Mesendoderm (in vitro differentiated cells): ENCODE measurements at regions not wholly inside any gene's neighbourhood (a gene's known extent, or its start where the extent isn't known, plus 50 kb on each side); places are given as distances from the start of the nearest gene placed in this dataset.

ENCODE experiments used
- DNase-seq: peaks from one replicate; pipeline ENCODE4 v3.0.0; 2013
- H2AK5ac ChIP-seq: 2 replicates; pipeline ENCODE4 v1.6.1; 2013; ENCODE audit warnings: low read length, inconsistent platforms
- H2BK120ac ChIP-seq: 2 replicates; pipeline ENCODE4 v1.6.1; 2013; ENCODE audit warnings: low read depth, mild to moderate bottlenecking, low read length, moderate library complexity, mixed read lengths
- H2BK15ac ChIP-seq: replicated peaks from 2 replicates; pipeline ENCODE4 v1.6.1; 2013; ENCODE audit warnings: low read depth, mild to moderate bottlenecking, moderate library complexity
- H2BK5ac ChIP-seq: 2 replicates; pipeline ENCODE4 v1.6.1; 2013; ENCODE audit warnings: low read length, inconsistent platforms
- H3K18ac ChIP-seq: 2 replicates; pipeline ENCODE4 v1.6.1; 2013; ENCODE audit warnings: mild to moderate bottlenecking, low read length, mixed read lengths
- H3K23ac ChIP-seq: one replicate; pipeline ENCODE4 v1.6.1; 2013; ENCODE audit warnings: low read length
- H3K27ac ChIP-seq: 2 replicates; pipeline ENCODE4 v1.5.1; 2013; ENCODE audit warnings: low read depth, mild to moderate bottlenecking, inconsistent platforms, low read length, moderate library complexity
- H3K27me3 ChIP-seq: 2 replicates; pipeline ENCODE4 v1.6.1; 2013; ENCODE audit warnings: low read length, control low read depth, mild to moderate bottlenecking, inconsistent platforms; ENCODE audit not compliant: insufficient read depth, poor library complexity
- H3K36me3 ChIP-seq: 2 replicates; pipeline ENCODE4 v1.6.1; 2013; ENCODE audit warnings: low read length, inconsistent platforms; ENCODE audit not compliant: control insufficient read depth, insufficient read depth
- H3K4ac ChIP-seq: one replicate; pipeline ENCODE4 v1.6.1; 2013; ENCODE audit warnings: low read depth, mild to moderate bottlenecking, low read length, moderate library complexity
- H3K4me1 ChIP-seq: 2 replicates; pipeline ENCODE4 v1.6.1; 2013; ENCODE audit warnings: low read depth, low read length, inconsistent platforms; ENCODE audit not compliant: control insufficient read depth
- H3K4me2 ChIP-seq: 2 replicates; pipeline ENCODE4 v1.6.1; 2013; ENCODE audit warnings: low read length
- H3K4me3 ChIP-seq: 2 replicates; pipeline ENCODE4 v1.5.1; 2013; ENCODE audit warnings: mild to moderate bottlenecking, low read length
- H3K56ac ChIP-seq: one replicate; pipeline ENCODE4 v1.6.1; 2013; ENCODE audit warnings: low read length
- H3K79me1 ChIP-seq: 2 replicates; pipeline ENCODE4 v1.6.1; 2013; ENCODE audit warnings: low read length, inconsistent platforms
- H3K79me2 ChIP-seq: 2 replicates; pipeline ENCODE4 v1.6.1; 2013; ENCODE audit warnings: mild to moderate bottlenecking, low read length; ENCODE audit not compliant: control insufficient read depth, insufficient read depth
- H3K9ac ChIP-seq: 2 replicates; pipeline ENCODE4 v1.6.1; 2013; ENCODE audit warnings: low read length, inconsistent platforms
- H4K5ac ChIP-seq: one replicate; pipeline ENCODE4 v1.6.1; 2013; ENCODE audit warnings: low read length
- H4K8ac ChIP-seq: one replicate; pipeline ENCODE4 v1.6.1; 2013; ENCODE audit warnings: low read depth, mild to moderate bottlenecking, control low read depth, low read length, moderate library complexity
- WGBS: extraction: QIAGEN DNeasy Blood & Tissue Kit; methylation state at CpG from one replicate; pipeline ENCODE4 v1.1.7; 2013; ENCODE audit warnings: low lambda C conversion rate, missing lambda C conversion rate; ENCODE audit not compliant: insufficient coverage; ENCODE audit errors: extremely low coverage; 5-methylcytosine and 5-hydroxymethylcytosine counted together

- no peak for DNase-seq
- H4K8ac ChIP-seq, result no peak overlapping the region
- no peaks in the 10 kb centered on the region for H3K79me2 ChIP-seq
- H3K79me1 ChIP-seq, result no peaks in the 10 kb centered on the region
- no peak overlapping the region for H2BK5ac ChIP-seq
- H2BK15ac ChIP-seq, result no peak overlapping the region
- no peaks in the 10 kb centered on the region for H3K27me3 ChIP-seq
- no CpG with 5 or more reads among the region's 34 CpGs for WGBS
- H3K4me1 ChIP-seq, result no peaks in the 10 kb centered on the region
- H3K36me3 ChIP-seq, result no peaks in the 10 kb centered on the region
- no peak overlapping the region for H3K27ac ChIP-seq
- no peak overlapping the region for H3K4me2 ChIP-seq
- H3K18ac ChIP-seq, result no peak overlapping the region
- no peak overlapping the region for H3K4ac ChIP-seq
- no peak overlapping the region for H3K4me3 ChIP-seq
- H3K23ac ChIP-seq, result no peak overlapping the region
- no peak overlapping the region for H2AK5ac ChIP-seq
- no peak overlapping the region for H3K9ac ChIP-seq
- no peak overlapping the region for H2BK120ac ChIP-seq
- no peak overlapping the region for H4K5ac ChIP-seq
- H3K56ac ChIP-seq, result no peak overlapping the region
Measured at GRCh38 chr18:78390348-78390951, 589.2 kb upstream of the SALL3 start.

GRCh38 chr18:78390952-78391348, 588.7 kb upstream of the SALL3 start:
- Histone ChIP-seq H3K56ac (no peak overlapping the region), H3K27ac (no peak overlapping the region), H3K23ac (no peak overlapping the region), H2AK5ac (no peak overlapping the region), H3K18ac (no peak overlapping the region), H3K9ac (no peak overlapping the region), H3K79me2 (no peaks in the 10 kb centered on the region), H4K5ac (no peak overlapping the region), H2BK5ac (no peak overlapping the region), H3K36me3 (no peaks in the 10 kb centered on the region), H2BK120ac (no peak overlapping the region), H3K4me1 (no peaks in the 10 kb centered on the region), H3K79me1 (no peaks in the 10 kb centered on the region), H3K4me3 (no peak overlapping the region), H2BK15ac (no peak overlapping the region), H4K8ac (no peak overlapping the region), H3K4ac (no peak overlapping the region), H3K27me3 (no peaks in the 10 kb centered on the region), H3K4me2 (no peak overlapping the region)
- no CpG with 5 or more reads among the region's 33 CpGs for WGBS
- DNase-seq, result no peak

GRCh38 chr18:78393086-78393862, 586.3 kb upstream of the SALL3 start:
- no peak overlapping the region for H3K4ac ChIP-seq
- H4K5ac ChIP-seq, result no peak overlapping the region
- no peak overlapping the region for H3K23ac ChIP-seq
- no peaks in the 10 kb centered on the region for H3K27me3 ChIP-seq
- no peak overlapping the region for H3K9ac ChIP-seq
- no peaks in the 10 kb centered on the region for H3K79me2 ChIP-seq
- no peaks in the 10 kb centered on the region for H3K36me3 ChIP-seq
- H2BK120ac ChIP-seq, result no peak overlapping the region
- H3K4me2 ChIP-seq, result no peak overlapping the region
- no peak overlapping the region for H2AK5ac ChIP-seq
- no peak for DNase-seq
- no peak overlapping the region for H3K4me3 ChIP-seq
- H3K18ac ChIP-seq, result no peak overlapping the region
- WGBS, result no CpG with 5 or more reads among the region's 14 CpGs
- H3K56ac ChIP-seq, result no peak overlapping the region
- H3K79me1 ChIP-seq, result no peaks in the 10 kb centered on the region
- H2BK5ac ChIP-seq, result no peak overlapping the region
- no peaks in the 10 kb centered on the region for H3K4me1 ChIP-seq
- no peak overlapping the region for H3K27ac ChIP-seq
- H4K8ac ChIP-seq, result no peak overlapping the region
- H2BK15ac ChIP-seq, result no peak overlapping the region

GRCh38 chr18:78396077-78396476, 583.5 kb upstream of the SALL3 start:
- H3K4ac ChIP-seq, result no peak overlapping the region
- no peaks in the 10 kb centered on the region for H3K79me2 ChIP-seq
- no peak overlapping the region for H3K56ac ChIP-seq
- H2AK5ac ChIP-seq, result no peak overlapping the region
- no peak overlapping the region for H4K5ac ChIP-seq
- no peak overlapping the region for H3K4me3 ChIP-seq
- H3K36me3 ChIP-seq, result no peaks in the 10 kb centered on the region
- H3K27me3 ChIP-seq, result no peaks in the 10 kb centered on the region
- H2BK5ac ChIP-seq, result no peak overlapping the region
- no peak overlapping the region for H3K9ac ChIP-seq
- WGBS, result no CpG with 5 or more reads among the region's 16 CpGs
- no peaks in the 10 kb centered on the region for H3K4me1 ChIP-seq
- no peak overlapping the region for H3K4me2 ChIP-seq
- no peak for DNase-seq
- no peak overlapping the region for H3K27ac ChIP-seq
- no peak overlapping the region for H3K18ac ChIP-seq
- no peak overlapping the region for H3K23ac ChIP-seq
- H2BK120ac ChIP-seq, result no peak overlapping the region
- H3K79me1 ChIP-seq, result no peaks in the 10 kb centered on the region
- no peak overlapping the region for H4K8ac ChIP-seq
- no peak overlapping the region for H2BK15ac ChIP-seq

GRCh38 chr18:78396756-78397155, 582.9 kb upstream of the SALL3 start:
- Histone ChIP-seq H3K79me2 (no peaks in the 10 kb centered on the region), H3K36me3 (no peaks in the 10 kb centered on the region), H3K9ac (no peak overlapping the region), H4K5ac (no peak overlapping the region), H3K4me3 (no peak overlapping the region), H3K56ac (no peak overlapping the region), H4K8ac (no peak overlapping the region), H3K4me2 (no peak overlapping the region), H2AK5ac (no peak overlapping the region), H3K27ac (no peak overlapping the region), H3K23ac (no peak overlapping the region), H3K79me1 (no peaks in the 10 kb centered on the region), H3K18ac (no peak overlapping the region), H2BK15ac (no peak overlapping the region), H2BK5ac (no peak overlapping the region), H3K4ac (no peak overlapping the region), H2BK120ac (no peak overlapping the region), H3K27me3 (no peaks in the 10 kb centered on the region), H3K4me1 (no peaks in the 10 kb centered on the region)
- no peak for DNase-seq
- no CpG with 5 or more reads among the region's 10 CpGs for WGBS
